HG02885 (cell line): ENCODE measurements at regions not wholly inside any gene's neighbourhood (a gene's known extent, or its start where the extent isn't known, plus 50 kb on each side); places are given as distances from the start of the nearest gene placed in this dataset.
"Not testable (repeated sequence)": the region's sequence is repeated elsewhere in the genome, so short reads cannot be mapped to it uniquely, and the experiment has no call there.

ENCODE experiments used
- ATAC-seq: cut with Tn5 transposase; IDR thresholded peaks from one replicate; pipeline ENCODE4 v1.9.1; 2021; ENCODE audit warnings: mild to moderate bottlenecking; ENCODE audit not compliant: unreplicated experiment, poor library complexity

DNA sequence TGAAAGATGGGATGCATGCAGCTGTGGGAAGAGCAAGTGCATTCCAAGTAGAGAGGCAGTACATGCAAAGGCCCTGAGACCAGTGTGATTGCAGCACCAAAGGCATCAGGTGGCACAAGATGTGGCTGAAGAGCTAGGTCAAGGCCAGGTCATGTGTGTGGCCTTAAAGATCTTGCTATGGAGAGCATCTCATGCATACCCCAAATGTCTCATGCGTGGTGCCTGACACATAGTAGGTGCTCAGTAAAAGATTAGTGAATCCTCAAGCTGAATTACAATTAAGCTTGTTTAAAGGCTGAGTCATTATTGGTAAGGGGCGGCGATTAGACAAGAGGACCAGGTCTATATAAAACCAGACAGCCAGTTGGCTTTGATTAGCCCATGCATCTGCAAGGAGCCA, 336.6 kb downstream of the FGFR2 start:
- ATAC-seq, result no peak

DNA sequence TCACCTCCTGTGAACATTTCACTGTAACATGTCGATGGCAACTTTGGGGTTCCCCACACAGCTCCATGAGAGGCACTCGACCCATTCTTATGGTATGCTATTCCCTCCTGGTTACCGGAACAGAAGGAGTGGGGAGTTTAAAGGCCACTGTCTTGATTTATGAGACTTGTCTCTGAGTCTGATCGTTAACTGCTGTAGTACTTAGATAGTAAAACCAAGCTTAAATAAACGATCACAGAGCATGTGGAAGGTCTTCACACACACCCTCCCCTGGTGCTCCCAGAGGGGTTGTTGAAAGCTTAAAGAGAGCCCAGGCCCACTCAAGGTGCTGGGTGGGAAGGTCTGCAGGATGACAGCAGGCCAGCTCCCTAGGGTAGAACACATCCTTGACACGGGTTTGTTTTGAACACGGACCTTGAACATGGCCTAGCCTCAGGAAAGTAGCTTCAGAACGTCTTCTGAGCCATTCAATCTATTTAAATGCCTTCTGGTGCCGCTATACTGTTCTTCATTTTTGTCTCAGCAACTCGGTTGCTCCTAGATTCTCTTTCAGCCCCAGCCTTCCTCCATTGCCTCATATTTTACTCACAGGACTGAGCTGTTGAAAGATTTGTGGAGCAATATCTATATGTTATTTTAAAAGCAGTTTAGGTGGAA, 335.3 kb downstream of the FGFR2 start:
- ATAC-seq, result no peak

DNA sequence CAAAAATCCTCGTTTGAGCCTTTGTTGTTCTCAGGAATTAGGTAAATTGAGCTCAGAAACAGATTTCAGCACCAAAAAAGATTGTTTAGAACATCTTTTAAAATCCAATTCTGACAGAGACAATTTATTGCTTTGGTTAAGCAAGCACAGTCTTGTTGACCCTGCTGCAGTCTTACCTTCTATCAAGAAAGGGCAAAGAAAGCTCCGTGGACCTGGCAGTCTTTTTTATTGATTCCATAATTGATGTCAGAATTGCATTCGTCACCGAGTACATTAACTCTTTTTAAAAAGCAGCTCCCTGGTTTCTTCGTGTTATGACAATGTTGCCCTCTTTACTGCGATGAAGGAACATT, 334.8 kb downstream of the FGFR2 start:
- ATAC-seq, result no peak

DNA sequence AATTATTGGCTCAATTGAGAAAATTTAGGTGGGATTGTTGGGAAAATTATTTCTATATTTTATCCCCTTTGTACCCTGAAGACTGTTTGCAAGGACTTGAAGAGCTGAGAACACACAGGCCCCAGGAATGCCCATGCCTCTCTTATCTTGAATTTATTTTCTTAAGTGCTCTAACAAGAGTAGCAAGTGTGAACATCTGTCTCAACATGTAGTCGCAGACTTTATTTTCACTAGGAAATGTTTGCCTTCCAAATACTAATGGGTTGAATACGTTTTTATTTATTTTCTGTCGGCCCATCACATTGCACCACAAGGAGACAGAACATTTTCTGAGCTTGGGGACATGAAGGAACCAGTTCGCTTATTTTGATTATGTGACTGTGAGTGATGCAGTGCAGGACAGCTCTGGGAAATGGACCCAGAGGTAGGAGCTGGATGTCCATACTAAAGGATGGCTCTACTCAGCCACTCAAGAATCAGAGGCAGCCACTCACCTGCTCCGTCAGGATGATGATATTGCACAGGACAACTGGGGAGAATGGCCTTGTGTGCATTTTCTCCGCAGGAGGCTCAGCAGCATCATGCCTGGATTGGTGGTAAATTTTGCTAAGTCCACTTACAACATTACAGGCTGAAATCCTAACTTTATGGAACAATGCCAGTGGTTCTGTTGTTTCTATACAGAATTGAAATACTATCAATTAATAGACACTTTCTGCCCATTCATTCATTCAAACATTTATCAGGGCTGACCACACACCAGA, 332.7 kb downstream of the FGFR2 start:
- ATAC-seq, result no peak

DNA sequence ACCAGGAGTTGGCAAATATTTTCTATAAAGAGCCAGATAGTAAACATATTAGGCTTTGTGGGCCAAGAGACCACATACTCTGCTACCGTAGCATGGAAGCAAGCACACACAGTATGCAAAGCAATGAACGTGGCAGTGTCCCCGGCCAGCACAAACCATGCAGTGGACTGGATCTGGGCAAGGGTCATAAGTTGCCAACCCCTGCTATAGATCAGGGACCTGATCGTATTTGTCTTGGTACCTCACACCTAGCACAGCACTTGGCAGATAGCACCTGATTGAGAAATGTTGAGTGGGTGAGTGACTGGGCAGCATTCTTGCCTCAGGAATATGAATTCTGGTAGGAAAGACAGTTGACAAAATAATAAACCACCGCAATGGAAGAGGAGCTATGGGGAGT, 331.9 kb downstream of the FGFR2 start:
- ATAC-seq, result no peak

DNA sequence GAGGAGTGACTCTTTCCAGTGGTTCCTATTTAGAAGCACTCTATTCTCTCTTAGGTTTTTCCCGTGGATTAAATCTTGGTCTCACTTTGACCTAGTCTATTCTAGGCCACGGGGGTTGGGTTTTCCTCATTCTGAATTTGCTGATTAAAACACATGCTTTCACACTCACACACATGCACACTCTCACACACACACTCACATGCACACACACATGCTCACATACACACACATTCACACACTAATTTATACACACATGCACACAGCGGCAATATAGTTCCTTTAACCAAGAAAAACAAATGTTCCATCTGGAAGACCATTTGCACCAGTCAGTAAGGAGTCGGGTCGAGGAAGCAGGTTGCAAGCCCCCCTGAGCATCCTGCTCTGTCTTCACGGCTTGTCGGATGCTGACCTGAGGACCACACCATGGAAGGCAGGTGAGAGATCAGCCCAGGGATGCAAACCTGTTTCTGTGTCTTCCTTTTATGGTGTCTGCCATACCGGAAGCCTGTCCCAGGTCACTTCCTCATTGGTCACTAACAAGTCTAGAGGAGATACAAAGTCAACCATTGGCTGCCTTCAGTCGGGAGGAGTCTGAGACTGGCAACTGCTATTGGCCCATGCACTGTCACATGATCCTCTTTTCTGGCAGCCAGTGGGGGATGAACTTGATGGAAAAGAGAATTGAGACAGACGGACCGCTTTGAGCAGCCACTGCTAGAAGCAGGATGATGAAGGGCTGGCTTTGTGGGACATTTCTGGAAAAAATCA, 330.8 kb downstream of the FGFR2 start:
- no peak for ATAC-seq

DNA sequence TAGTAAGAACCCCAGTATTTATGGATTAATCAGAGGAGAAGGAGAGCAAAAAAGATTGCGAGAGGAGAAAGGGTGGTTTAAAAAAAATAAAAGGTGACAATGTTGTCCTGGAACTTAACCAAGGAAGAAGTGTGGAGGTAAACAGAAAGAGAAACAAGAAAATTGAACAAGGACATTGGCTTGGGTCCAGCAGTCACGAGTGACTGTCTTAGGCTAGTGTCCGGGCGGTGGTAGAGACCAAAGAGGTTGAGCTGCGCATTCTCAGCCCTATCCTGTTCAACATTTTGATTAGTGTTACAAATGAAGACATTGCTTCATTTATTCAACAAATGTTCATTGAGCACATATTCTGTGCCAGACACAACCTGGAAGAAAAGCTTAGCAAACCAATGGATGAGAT, 329.9 kb downstream of the FGFR2 start:
- ATAC-seq, result no peak

DNA sequence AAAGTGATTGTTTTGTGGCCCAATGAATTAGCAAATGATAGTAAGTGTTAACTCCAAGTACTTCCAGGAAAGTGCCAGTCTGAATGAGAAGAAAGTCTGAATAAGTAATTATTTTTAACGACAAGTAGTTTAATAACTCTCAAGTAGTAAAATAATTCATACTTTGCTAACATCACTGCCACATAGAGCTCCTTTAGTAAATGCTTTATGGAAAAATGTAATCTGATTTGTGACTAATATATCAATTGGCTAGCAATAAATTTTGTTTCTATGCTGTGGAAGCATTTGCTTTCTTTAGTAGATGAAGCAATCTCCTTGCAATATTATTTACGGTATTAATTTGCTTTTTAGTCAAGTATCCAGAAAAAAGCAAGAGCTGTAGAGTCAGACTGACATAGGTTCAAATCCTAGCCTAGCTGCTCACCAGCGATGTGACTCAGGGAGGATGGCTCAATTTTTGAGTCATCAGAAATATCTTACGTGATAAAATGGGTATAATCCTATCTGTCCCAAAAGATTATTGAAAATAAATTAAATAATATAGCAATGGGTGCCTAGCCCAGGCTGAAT, 329.3 kb downstream of the FGFR2 start:
- no peak for ATAC-seq

DNA sequence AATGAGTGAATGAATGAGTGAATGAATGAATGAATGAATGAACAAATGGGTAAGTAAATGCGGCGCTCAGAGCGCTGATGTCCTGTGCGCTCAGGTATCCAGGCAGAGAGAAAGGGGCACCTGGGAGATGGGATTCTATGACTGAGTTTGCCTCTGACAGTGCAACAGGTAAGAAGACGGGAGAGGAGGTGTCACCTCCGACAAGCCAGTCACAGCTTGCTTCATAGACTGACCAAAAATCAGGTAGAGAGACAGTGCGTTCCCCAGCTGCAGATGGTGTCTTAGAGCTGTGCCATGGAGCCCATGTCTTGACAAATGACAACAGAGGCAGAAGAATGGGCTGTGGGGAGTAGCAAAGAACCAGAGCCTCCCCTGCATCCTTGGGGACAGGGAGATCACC, 327.3 kb downstream of the FGFR2 start:
- ATAC-seq, result no peak

DNA sequence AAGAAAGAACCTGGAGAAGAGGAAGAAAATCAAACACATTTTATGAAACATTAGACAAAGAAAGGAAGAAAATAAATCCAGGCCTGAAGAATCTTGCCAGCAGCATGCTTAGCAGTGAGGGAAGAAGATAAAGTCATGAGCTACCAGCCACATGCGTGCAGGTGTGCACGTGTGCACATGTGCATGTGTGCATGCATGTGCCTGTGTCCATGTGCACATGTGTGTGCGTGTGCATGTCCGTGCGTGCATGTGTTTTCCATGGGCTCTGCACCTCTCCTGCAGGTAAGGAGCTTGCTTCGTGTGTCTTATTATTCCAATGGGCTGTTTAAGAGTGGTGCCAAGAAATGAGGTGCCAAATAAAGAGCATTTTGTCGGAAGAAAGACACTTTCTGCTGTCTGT, 322.2 kb downstream of the FGFR2 start:
- no peak for ATAC-seq

DNA sequence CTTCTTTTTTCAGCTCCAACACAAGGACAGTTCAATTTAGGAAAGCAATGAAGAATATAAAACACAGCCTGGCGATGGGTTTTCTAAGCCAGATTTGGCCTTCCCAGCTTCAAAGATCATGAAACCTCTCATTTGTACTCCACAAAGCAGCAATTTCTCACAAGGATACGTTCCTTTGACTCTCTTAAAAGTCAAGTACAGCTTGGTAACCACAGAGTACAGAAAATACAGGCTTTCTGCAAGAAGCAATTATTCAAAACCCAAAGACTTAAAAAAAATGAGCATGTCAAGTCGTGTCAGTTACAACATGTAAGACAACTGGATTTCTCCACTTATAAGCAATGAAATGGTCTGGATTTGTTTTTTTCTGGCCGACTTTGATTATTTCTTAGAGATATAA, 321.4 kb downstream of the FGFR2 start:
- no peak for ATAC-seq

DNA sequence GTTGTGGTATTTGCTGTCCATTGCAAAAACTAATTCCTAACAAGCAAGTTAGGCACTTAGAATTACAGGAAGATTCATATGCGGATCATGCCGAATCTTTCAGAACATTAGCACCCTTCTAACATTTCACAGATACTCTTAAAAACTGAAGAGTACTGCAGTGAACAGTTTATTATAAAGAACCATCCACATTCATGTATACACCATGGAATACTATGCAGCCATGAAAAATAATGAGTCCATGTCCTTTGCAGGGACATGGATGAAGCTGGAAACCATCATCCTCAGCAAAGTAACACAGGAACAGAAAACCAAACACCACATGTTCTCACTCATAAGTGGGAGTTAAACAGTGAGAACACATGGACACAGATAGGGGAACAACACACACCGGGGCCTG, 319.9 kb downstream of the FGFR2 start:
- ATAC-seq, result not testable (repeated sequence)

DNA sequence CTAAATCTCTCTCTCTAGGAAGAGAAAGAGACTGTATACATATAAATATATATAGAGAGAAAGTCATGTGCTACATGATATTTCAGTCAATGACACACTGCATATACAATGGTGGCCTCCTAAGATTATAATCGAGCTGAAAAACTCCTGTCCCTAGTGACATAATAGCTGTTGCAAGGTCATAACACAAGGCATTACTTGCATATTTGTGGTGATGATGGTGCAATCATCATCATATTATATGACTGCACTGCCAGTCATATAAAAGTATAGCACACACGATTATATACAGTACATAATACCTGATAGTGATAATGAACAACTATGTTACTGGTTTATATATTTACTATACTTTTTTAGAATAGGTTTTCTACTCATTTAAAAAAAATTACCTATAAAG, 316.7 kb downstream of the FGFR2 start:
- ATAC-seq, result no peak

DNA sequence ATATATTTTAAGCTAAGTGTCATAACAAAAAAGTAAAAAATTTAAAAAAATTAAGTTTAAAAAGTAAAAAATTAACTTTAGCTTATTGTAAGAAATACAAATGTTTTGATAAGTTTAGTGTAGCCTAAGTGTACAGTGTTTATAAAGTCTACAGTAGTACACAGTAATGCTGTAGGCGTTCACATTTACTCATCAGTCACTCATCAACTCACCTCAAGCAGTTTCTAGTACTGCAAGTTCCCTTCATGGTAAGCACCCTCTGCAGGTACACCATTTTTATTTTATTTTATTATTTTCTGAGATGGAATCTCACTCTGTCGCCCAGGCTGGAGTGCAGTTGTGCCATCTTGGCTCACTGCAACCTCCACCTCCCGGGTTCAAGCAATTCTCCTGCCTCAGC, 316.0 kb downstream of the FGFR2 start:
- no peak for ATAC-seq

DNA sequence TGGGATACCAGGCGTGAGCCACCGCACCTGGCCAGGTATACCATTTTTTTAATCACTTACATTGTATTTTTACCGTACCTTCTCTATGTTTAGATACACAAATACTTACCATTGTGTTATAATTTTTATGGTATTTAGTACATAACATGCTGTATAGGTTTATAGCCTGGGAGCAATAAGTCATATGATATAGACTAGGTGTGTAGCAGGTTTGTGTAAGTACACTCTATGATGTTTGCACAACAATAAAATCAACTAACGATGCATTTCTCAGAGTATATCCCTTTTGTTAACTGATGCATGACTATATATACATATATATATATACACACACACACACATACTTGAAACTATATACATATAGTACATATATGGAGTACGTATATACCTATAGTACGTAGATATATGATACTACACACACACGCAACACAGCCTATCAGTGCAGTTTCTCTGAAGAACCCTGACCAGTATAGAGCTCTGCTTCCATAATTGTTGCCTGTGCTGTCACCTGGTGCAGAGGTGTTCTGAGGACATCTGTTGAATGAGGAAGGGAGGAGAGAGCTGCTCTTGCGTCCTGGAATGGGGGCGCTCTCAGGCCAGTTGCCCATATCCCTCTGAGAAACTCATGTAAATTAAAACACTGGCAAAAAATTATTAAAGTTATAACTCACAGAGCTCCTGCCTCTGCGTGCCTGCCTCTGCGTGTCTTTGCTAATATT, 315.3 kb downstream of the FGFR2 start:
- no peak for ATAC-seq

DNA sequence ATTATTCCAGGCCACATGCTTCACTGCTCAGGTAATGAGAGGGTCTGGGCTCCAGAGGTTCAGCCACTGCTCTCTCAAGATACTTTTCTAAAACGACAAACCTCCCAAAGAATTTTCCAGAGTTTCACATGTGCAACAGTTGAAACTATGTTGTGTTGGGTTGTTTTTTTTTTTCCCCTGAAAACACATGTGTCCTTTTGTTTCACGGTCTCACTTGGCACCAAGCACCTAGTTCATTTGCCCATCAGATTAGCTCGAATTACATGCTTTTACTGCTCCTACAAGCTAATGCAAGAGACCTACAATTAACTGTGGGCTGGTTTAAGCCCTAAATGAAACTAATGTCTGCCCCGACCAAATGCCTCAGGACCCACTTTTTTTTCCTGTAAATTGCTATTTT, 313.3 kb downstream of the FGFR2 start:
- no peak for ATAC-seq

DNA sequence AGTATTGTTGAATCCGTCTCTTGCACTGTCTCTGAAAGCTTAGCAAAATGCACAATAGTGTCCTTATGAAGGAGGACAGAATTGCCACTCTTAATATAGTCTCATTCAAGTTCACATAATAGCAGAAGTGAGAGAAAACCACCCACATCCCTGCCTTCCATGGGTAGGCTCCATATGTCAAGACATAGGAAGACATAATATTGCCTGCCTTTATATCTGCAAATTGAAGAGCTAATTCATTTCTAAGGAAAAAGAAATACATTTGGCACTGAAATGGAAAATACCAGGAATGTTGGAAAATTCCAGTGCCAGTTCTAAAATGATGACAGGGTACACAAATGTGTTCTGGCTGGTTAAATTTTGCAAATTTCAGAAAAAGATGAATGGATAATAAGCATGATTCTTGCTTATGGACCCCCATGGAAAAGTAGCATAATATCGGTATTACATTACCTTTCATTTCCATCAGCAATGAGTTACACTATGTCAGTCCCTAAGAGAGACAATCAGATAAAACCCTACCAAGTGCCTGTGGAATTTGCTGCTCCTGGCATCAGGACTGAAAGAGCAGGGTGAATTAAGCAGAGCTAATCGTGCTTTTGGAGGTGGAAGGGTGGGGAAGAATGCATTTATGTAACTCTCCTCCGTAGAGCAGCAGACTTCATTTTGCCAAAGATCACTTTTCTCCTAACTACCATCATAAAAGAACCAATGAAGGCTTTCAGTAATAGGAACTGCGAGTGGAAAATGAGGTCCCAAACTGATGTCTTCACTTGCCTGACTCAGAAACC, 312.6 kb downstream of the FGFR2 start:
- ATAC-seq, result no peak

DNA sequence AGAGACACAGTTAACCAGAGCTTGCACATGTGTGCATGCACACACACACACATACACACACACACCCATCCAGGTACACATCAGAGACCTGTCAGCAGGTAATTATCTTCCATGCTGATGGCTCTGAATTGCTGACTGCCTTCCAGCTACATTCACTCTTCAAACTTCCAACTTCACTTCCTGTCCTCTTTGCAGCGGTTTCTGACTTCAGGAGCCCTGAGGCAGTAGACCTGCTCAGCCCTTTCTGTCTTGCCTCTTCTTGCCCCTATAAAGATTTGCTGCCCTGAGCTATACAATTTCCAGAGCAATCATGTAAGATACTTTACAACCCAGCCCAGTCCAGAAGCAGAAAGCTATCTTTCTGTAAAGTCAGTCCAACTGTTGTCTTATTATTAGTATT, 310.2 kb downstream of the FGFR2 start:
- no peak for ATAC-seq

DNA sequence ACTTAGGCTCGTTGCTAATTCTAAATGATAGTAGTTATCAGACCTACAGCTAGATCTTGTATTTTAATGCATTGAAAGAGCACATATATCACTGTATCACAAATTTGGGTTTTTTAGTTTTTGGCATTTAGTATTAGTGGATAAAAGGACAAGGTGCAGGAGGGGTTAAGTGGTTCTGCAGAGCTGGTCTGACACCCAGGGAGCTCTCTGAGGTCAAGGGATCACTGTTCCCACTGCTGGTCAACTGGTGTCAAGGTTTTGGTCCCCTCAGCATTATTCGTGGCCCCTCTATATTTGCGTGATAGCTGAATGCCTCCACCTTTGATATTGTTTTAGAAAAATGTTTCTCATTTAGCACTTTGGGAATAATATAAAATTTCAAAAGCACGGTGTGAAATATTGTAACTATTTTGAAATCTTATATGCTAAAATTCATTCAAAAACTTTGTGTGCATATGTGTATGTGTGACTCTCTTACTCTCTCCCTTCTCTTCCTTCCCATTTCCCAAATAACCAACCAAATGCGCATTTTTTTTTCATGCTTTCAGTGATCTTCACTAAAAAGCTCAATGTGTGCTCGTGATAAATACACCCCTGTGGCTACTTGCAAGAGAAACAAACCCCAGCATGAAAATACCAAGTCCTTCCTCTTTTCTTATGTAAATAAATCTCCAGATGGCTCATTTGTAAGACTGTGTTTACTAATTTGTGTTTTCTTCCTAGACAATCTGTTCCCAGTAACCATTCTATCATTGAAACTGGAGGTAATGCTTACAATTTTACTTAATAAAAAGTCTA, 309.2 kb downstream of the FGFR2 start:
- no peak for ATAC-seq
